IMR-90 (cell line): ENCODE measurements at regions not wholly inside any gene's neighbourhood (a gene's known extent, or its start where the extent isn't known, plus 50 kb on each side); places are given as distances from the start of the nearest gene placed in this dataset.

ENCODE experiments used
- ATAC-seq: fragments of 200-7000 bp; cut with Tn5 transposase; 2 replicates; pipeline ENCODE4 v1.9.1; 2020; ENCODE audit warnings: low read depth, mild to moderate bottlenecking, moderate library complexity
- BruUV-seq: library from RNA; stranded (reverse); fragments of 400-500 nt; replicated peaks from 2 replicates; lab custom pipeline; 2021; lab: Mats Ljungman, UMichigan
- CTCF ChIA-PET: fragments of 300-600 bp; formaldehyde crosslinking; extraction: SDS; loops from one replicate; lab custom pipeline; 2021; ENCODE audit warnings: antibody characterized with exemption; lab: Yijun Ruan, JAX
- POLR2A ChIA-PET: fragments of 300-600 bp; sonication (Branson Sonifier 250); formaldehyde crosslinking; loops from one replicate; lab custom pipeline; 2022; ENCODE audit warnings: antibody characterized with exemption; ENCODE audit not compliant: unreplicated experiment; lab: Charles Lee
- DNase-seq: peaks from one replicate; pipeline ENCODE4 v3.0.0; 2013
- H2AFZ ChIP-seq: replicated peaks from 2 replicates; pipeline ENCODE3; 2013; ENCODE audit warnings: low read length, mild to moderate bottlenecking; ENCODE audit not compliant: poor library complexity
- H2AK5ac ChIP-seq: 2 replicates; pipeline ENCODE4 v1.6.1; 2013; ENCODE audit warnings: low read depth, low read length, inconsistent platforms
- H2AK9ac ChIP-seq: replicated peaks from 2 replicates; pipeline ENCODE3; 2013; ENCODE audit warnings: mild to moderate bottlenecking, low read depth, low read length, moderate library complexity; ENCODE audit not compliant: poor library complexity
- H2BK120ac ChIP-seq: 2 replicates; pipeline ENCODE4 v1.6.1; 2013; ENCODE audit warnings: low read depth, low read length, inconsistent platforms
- H2BK15ac ChIP-seq: 3 replicates; pipeline ENCODE4 v1.6.1; 2013; ENCODE audit warnings: low read depth, low read length, inconsistent platforms
- H2BK20ac ChIP-seq: 2 replicates; pipeline ENCODE4 v1.6.1; 2013; ENCODE audit warnings: low read depth, mild to moderate bottlenecking, inconsistent platforms, low read length, moderate library complexity
- H2BK5ac ChIP-seq: 2 replicates; pipeline ENCODE4 v1.6.1; 2013; ENCODE audit warnings: mild to moderate bottlenecking, low read depth, low read length, inconsistent platforms; ENCODE audit not compliant: poor library complexity, severe bottlenecking
- H3K14ac ChIP-seq: replicated peaks from 2 replicates; pipeline ENCODE4 v1.6.1; 2013; ENCODE audit warnings: low read depth, low read length, inconsistent platforms
- H3K18ac ChIP-seq: 2 replicates; pipeline ENCODE4 v1.6.1; 2013; ENCODE audit warnings: low read depth, low read length, control low read depth
- H3K23ac ChIP-seq: 2 replicates; pipeline ENCODE4 v1.6.1; 2013; ENCODE audit warnings: low read depth, low read length, inconsistent platforms
- H3K27ac ChIP-seq: 2 replicates; pipeline ENCODE4 v1.5.1; 2013; ENCODE audit warnings: mild to moderate bottlenecking, control low read depth, low read length; ENCODE audit not compliant: insufficient read depth
- H3K27me3 ChIP-seq: 2 replicates; pipeline ENCODE4 v1.6.1; 2013; ENCODE audit warnings: low read length; ENCODE audit not compliant: control insufficient read depth, insufficient read depth
- H3K36me3 ChIP-seq: 2 replicates; pipeline ENCODE4 v1.6.1; 2013; ENCODE audit warnings: low read length, mixed read lengths; ENCODE audit not compliant: control insufficient read depth, insufficient read depth
- H3K4ac ChIP-seq: 2 replicates; pipeline ENCODE4 v1.6.1; 2013; ENCODE audit warnings: low read depth, low read length, inconsistent platforms
- H3K4me1 ChIP-seq: 2 replicates; pipeline ENCODE4 v1.6.1; 2013; ENCODE audit warnings: low read length, mixed read lengths; ENCODE audit not compliant: control insufficient read depth, insufficient read depth
- H3K4me2 ChIP-seq: 2 replicates; pipeline ENCODE4 v1.6.1; 2013; ENCODE audit warnings: low read depth, mild to moderate bottlenecking, control low read depth, low read length, moderate library complexity
- H3K4me3 ChIP-seq: 2 replicates; pipeline ENCODE4 v1.5.1; 2013; ENCODE audit warnings: low read depth, mild to moderate bottlenecking, control low read depth, low read length, moderate library complexity; ENCODE audit not compliant: insufficient read depth
- H3K56ac ChIP-seq: 2 replicates; pipeline ENCODE4 v1.6.1; 2013; ENCODE audit warnings: low read length, inconsistent platforms; ENCODE audit not compliant: insufficient read depth; ENCODE audit errors: extremely low read depth
- H3K79me1 ChIP-seq, 2 experiments: 2 replicates each; pipeline ENCODE4 v1.6.1; 2013; ENCODE audit warnings: low read length in 2 of 2, inconsistent platforms in 1 of 2, low read depth in 1 of 2
- H3K9ac ChIP-seq: 2 replicates; pipeline ENCODE4 v1.6.1; 2013; ENCODE audit warnings: low read depth, low read length, control low read depth
- H3K9me1 ChIP-seq: 2 replicates; pipeline ENCODE4 v1.6.1; 2013; ENCODE audit warnings: low read length, inconsistent platforms; ENCODE audit not compliant: insufficient read depth
- H3K9me3 ChIP-seq: 2 replicates; pipeline ENCODE4 v1.6.1; 2013; ENCODE audit warnings: low read length; ENCODE audit not compliant: control insufficient read depth, insufficient read depth
- H4K20me1 ChIP-seq: 2 replicates; pipeline ENCODE4 v1.6.1; 2013; ENCODE audit warnings: low read length, inconsistent platforms; ENCODE audit not compliant: insufficient read depth
- H4K5ac ChIP-seq: 2 replicates; pipeline ENCODE4 v1.6.1; 2013; ENCODE audit warnings: mild to moderate bottlenecking, low read depth, low read length, control low read depth
- H4K8ac ChIP-seq, 2 experiments: 2 replicates each; pipeline ENCODE4 v1.6.1; 2013; ENCODE audit warnings: low read depth in 2 of 2, low read length in 2 of 2, control low read depth in 1 of 2, inconsistent platforms in 1 of 2
- H4K91ac ChIP-seq: 2 replicates; pipeline ENCODE4 v1.6.1; 2013; ENCODE audit warnings: low read depth, low read length, inconsistent platforms; ENCODE audit not compliant: insufficient read depth
- BHLHE40 ChIP-seq: fragments of 150-350 bp; IDR thresholded peaks from 2 replicates; pipeline ENCODE4 v1.6.1; 2016; ENCODE audit warnings: mild to moderate bottlenecking, low read depth, low read length
- CEBPB ChIP-seq: IDR thresholded peaks from 2 replicates; pipeline ENCODE4 v1.6.1; 2012; ENCODE audit warnings: low read depth, low read length, improper control_type of control experiment
- CHD1 ChIP-seq: IDR thresholded peaks from 2 replicates; pipeline ENCODE4 v1.6.1; 2012; ENCODE audit warnings: low read depth, low read length, improper control_type of control experiment
- FOS ChIP-seq: fragments of 150-350 bp; IDR thresholded peaks from 2 replicates; pipeline ENCODE4 v1.6.1; 2016; ENCODE audit warnings: low read depth, low read length
- MAFK ChIP-seq: IDR thresholded peaks from 2 replicates; pipeline ENCODE4 v1.6.1; 2012; ENCODE audit warnings: low read depth, low read length, improper control_type of control experiment
- MAZ ChIP-seq: IDR thresholded peaks from 2 replicates; pipeline ENCODE4 v1.6.1; 2012; ENCODE audit warnings: low read depth, mild to moderate bottlenecking, low read length, improper control_type of control experiment, moderate library complexity, borderline replicate concordance
- MXI1 ChIP-seq: IDR thresholded peaks from 2 replicates; pipeline ENCODE4 v1.6.1; 2012; ENCODE audit warnings: low read depth, mild to moderate bottlenecking, low read length, moderate library complexity, borderline replicate concordance
- NFE2L2 ChIP-seq: fragments of 150-350 bp; IDR thresholded peaks from 2 replicates; pipeline ENCODE4 v1.6.1; 2016; ENCODE audit warnings: low read depth, mild to moderate bottlenecking, low read length
- POLR2A ChIP-seq: IDR thresholded peaks from 2 replicates; pipeline ENCODE4 v1.6.1; 2012; ENCODE audit warnings: mild to moderate bottlenecking, low read depth, low read length
- RAD21 ChIP-seq: IDR thresholded peaks from 2 replicates; pipeline ENCODE4 v1.6.1; 2012; ENCODE audit warnings: low read length, improper control_type of control experiment
- RCOR1 ChIP-seq: IDR thresholded peaks from 2 replicates; pipeline ENCODE4 v1.6.1; 2012; ENCODE audit warnings: mild to moderate bottlenecking, low read length, improper control_type of control experiment; ENCODE audit not compliant: insufficient replicate concordance
- RFX5 ChIP-seq: IDR thresholded peaks from 2 replicates; pipeline ENCODE4 v1.8.0; 2012; ENCODE audit warnings: low read depth, mild to moderate bottlenecking, low read length, moderate library complexity
- SMC3 ChIP-seq: fragments of 150-350 bp; IDR thresholded peaks from 2 replicates; pipeline ENCODE4 v1.6.1; 2016; ENCODE audit warnings: low read depth, mild to moderate bottlenecking, antibody characterized with exemption, low read length, moderate library complexity
- WGBS, 2 experiments: methylation state at CpG; one replicate each; pipeline versions ENCODE4 v1.1.5 to v1.1.7; 2013; ENCODE audit warnings: missing lambda C conversion rate in 2 of 2; ENCODE audit not compliant: insufficient read length in 1 of 2; ENCODE audit errors: extremely low coverage in 2 of 2; 5-methylcytosine and 5-hydroxymethylcytosine counted together
- dilution Hi-C: fragments of 300-500 bp; cut with HindIII; formaldehyde crosslinking; loops from one replicate; pipeline ENCODE4 v1.14.3; 2018; ENCODE audit warnings: low sequenced_read_pairs; ENCODE audit not compliant: unreplicated experiment
- in situ Hi-C: fragments of 300-500 bp; cut with MboI; formaldehyde crosslinking; loops from 3 replicates; pipeline ENCODE4 v1.14.3; 2019; ENCODE audit warnings: low sequenced_read_pairs, inconsistent platforms, mixed read lengths
- intact Hi-C: fragments of 100-400 bp; cut with micrococcal nuclease; formaldehyde crosslinking; loops from 2 replicates; pipeline ENCODE4 v1.10.0; 2022
- TF ChIP-seq, protein P1 (sequence below): fragments of 150-350 bp; IDR thresholded peaks from 2 replicates; pipeline ENCODE4 v1.6.1; 2016; ENCODE audit warnings: low read depth, mild to moderate bottlenecking, low read length, moderate library complexity, borderline replicate concordance
- TF ChIP-seq, protein P2 (sequence below): fragments of 150-350 bp; IDR thresholded peaks from 2 replicates; pipeline ENCODE4 v1.6.1; 2017; ENCODE audit warnings: mild to moderate bottlenecking, antibody characterized with exemption, low read length, low read depth
- TF ChIP-seq, protein P3 (sequence below): conservative IDR thresholded peaks from 2 replicates; pipeline ENCODE4 v1.5.1; 2012; ENCODE audit warnings: mild to moderate bottlenecking, low read depth, low read length, improper control_type of control experiment

DNA sequence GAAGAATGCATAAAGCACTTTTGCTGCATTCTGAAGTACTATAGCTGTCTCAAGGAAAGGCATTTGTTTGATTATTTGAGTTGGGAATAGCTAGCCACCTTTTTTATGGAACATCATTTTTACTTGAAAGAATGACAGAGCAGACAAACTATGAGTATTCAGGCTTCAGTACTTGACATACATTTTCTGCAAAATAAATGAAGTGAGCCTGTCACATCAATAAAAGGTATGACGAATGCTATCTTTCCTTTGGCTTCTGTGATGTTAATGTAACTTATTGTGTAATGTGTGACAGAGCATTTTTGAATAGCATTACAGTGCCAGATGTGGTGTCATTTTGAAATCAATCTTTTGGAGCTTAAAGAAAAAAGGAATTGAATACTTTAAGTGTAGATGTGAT lies 440.3 kb upstream of the ONECUT1 start:
- ChIA-PET CTCF (no interaction called here), POLR2A (no interaction called here)
- dilution Hi-C loops: no loop called here
- Histone ChIP-seq H3K4me2 (no peak overlapping the region), H2AK9ac (no peak overlapping the region), H3K79me1 (no peaks in the 10 kb centered on the region), H2BK15ac (no peak overlapping the region), H2BK5ac (no peak overlapping the region), H4K5ac (no peak overlapping the region), H3K9me3 (peaks cover 5% of the 10 kb centered on the region), H3K9me1 (no peaks in the 10 kb centered on the region), H2AFZ (no peak overlapping the region), H2BK120ac (no peak overlapping the region), H4K20me1 (no peaks in the 10 kb centered on the region), H3K23ac (no peak overlapping the region), H3K18ac (no peak overlapping the region), H3K27me3 (no peaks in the 10 kb centered on the region), H2AK5ac (no peak overlapping the region), H3K14ac (no peak overlapping the region), H4K8ac (no peak overlapping the region), H3K4me1 (no peaks in the 10 kb centered on the region), H2BK20ac (no peak overlapping the region), H4K91ac (no peak overlapping the region), H3K36me3 (no peaks in the 10 kb centered on the region), H3K9ac (no peak overlapping the region), H3K56ac (no peak overlapping the region), H3K27ac (no peak overlapping the region), H3K4me3 (no peak overlapping the region), H3K4ac (no peak overlapping the region)
- DNase-seq: no peak
- TF ChIP-seq MXI1 (no peak), RFX5 (no peak), CEBPB (no peak), BHLHE40 (no peak), POLR2A (no peak), RAD21 (no peak), NFE2L2 (no peak), RCOR1 (no peak), CHD1 (no peak), FOS (no peak), MAZ (no peak), MAFK (no peak), SMC3 (no peak)
- TF ChIP-seq, protein P1, sequence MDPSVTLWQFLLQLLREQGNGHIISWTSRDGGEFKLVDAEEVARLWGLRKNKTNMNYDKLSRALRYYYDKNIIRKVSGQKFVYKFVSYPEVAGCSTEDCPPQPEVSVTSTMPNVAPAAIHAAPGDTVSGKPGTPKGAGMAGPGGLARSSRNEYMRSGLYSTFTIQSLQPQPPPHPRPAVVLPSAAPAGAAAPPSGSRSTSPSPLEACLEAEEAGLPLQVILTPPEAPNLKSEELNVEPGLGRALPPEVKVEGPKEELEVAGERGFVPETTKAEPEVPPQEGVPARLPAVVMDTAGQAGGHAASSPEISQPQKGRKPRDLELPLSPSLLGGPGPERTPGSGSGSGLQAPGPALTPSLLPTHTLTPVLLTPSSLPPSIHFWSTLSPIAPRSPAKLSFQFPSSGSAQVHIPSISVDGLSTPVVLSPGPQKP: no peak
- TF ChIP-seq, protein P2, sequence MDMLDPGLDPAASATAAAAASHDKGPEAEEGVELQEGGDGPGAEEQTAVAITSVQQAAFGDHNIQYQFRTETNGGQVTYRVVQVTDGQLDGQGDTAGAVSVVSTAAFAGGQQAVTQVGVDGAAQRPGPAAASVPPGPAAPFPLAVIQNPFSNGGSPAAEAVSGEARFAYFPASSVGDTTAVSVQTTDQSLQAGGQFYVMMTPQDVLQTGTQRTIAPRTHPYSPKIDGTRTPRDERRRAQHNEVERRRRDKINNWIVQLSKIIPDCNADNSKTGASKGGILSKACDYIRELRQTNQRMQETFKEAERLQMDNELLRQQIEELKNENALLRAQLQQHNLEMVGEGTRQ: no peak
- TF ChIP-seq, protein P3, sequence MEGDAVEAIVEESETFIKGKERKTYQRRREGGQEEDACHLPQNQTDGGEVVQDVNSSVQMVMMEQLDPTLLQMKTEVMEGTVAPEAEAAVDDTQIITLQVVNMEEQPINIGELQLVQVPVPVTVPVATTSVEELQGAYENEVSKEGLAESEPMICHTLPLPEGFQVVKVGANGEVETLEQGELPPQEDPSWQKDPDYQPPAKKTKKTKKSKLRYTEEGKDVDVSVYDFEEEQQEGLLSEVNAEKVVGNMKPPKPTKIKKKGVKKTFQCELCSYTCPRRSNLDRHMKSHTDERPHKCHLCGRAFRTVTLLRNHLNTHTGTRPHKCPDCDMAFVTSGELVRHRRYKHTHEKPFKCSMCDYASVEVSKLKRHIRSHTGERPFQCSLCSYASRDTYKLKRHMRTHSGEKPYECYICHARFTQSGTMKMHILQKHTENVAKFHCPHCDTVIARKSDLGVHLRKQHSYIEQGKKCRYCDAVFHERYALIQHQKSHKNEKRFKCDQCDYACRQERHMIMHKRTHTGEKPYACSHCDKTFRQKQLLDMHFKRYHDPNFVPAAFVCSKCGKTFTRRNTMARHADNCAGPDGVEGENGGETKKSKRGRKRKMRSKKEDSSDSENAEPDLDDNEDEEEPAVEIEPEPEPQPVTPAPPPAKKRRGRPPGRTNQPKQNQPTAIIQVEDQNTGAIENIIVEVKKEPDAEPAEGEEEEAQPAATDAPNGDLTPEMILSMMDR: no peak
- in situ Hi-C loops: no loop called here
- no peak for ATAC-seq
- intact Hi-C loops: no loop called here
- WGBS, 2 experiments: 60% methylated on average over 1 of the region's 1 CpG; no CpG with 5 or more reads in 1 of the 2 experiments
- no TSS peak for BruUV-seq
